Peyer's patch (tissue), 4 donors: ENCODE measurements at regions not wholly inside any gene's neighbourhood (a gene's known extent, or its start where the extent isn't known, plus 50 kb on each side); places are given as distances from the start of the nearest gene placed in this dataset.

ENCODE experiments used
- CTCF ChIP-seq, 6 experiments: fragments of 450-650 bp in 4 of 6; fragments of 200-600 bp in 2 of 6; sonication (generic) in 1 of 6; IDR thresholded peaks; one replicate each; pipeline ENCODE4 v1.5.1; 2017 to 2019; ENCODE audit warnings: antibody characterized with exemption in 6 of 6, mild to moderate bottlenecking in 3 of 6, moderate library complexity in 1 of 6
- POLR2A ChIP-seq, 2 donors: fragments of 450-650 bp; IDR thresholded peaks; one replicate each; pipeline ENCODE4 v1.5.1; 2017; ENCODE audit warnings: antibody characterized with exemption in 2 of 2, mild to moderate bottlenecking in 2 of 2, moderate library complexity in 2 of 2

- no peak for TF ChIP-seq POLR2A (IDR thresholded peaks at IDR 0.05)
- TF ChIP-seq CTCF (IDR thresholded peaks at IDR 0.05) = no peak
Observed at GRCh38 chr4:33780952-33781791, 2463.1 kb downstream of the ARAP2 start.
